Endothelial cell of umbilical vein (primary cell): ENCODE measurements at regions not wholly inside any gene's neighbourhood (a gene's known extent, or its start where the extent isn't known, plus 50 kb on each side); places are given as distances from the start of the nearest gene placed in this dataset.

Experiments used
- BruUV-seq: library from RNA; stranded (reverse); fragments of 400-500 nt; replicated peaks from 2 replicates; lab custom pipeline; 2021; lab: Mats Ljungman, UMichigan
- CTCF ChIA-PET: fragments of 300-600, 350-600 bp; sonication (Branson Sonifier 250); formaldehyde crosslinking; loops from one replicate; lab custom pipeline; 2021; ENCODE audit warnings: antibody characterized with exemption, inconsistent platforms; lab: Charles Lee
- POLR2A ChIA-PET: fragments of 300-600, 350-600 bp; sonication (Branson Sonifier 250); formaldehyde crosslinking; loops from one replicate; lab custom pipeline; 2021; ENCODE audit warnings: antibody characterized with exemption, inconsistent platforms; lab: Charles Lee
- DNase-seq: peaks from one replicate; pipeline ENCODE4 v3.0.0-alpha.2; 2011; ENCODE audit warnings: low read depth, low spot score
- FAIRE-seq: peaks from 2 replicates; lab custom pipeline; 2011; peaks lifted over from hg19 to GRCh38; lab: Jason Lieb, UNC
- H2AFZ ChIP-seq: 2 replicates; pipeline ENCODE4 v1.6.0; 2012; ENCODE audit warnings: low read depth, low read length, control low read depth, inconsistent platforms
- H3K27ac ChIP-seq: 2 replicates; pipeline ENCODE4 v1.5.1; 2011; ENCODE audit warnings: low read depth, mild to moderate bottlenecking, control low read depth, low read length, moderate library complexity; ENCODE audit not compliant: insufficient read depth
- H3K27me3 ChIP-seq, 2 experiments: 2 replicates each; pipeline versions ENCODE4 v1.6.0 to v1.6.1; 2011; ENCODE audit warnings: low read length in 2 of 2, mixed read lengths in 1 of 2; ENCODE audit not compliant: control insufficient read depth in 2 of 2, insufficient read depth in 2 of 2
- H3K36me3 ChIP-seq, 2 experiments: 2 replicates in 1 of 2; 3 replicates in 1 of 2; pipeline ENCODE4 v1.5.1; 2011; ENCODE audit warnings: low read length in 2 of 2, mild to moderate bottlenecking in 1 of 2, moderate library complexity in 1 of 2; ENCODE audit not compliant: control insufficient read depth in 2 of 2, insufficient read depth in 2 of 2; ENCODE audit errors: extremely low read depth in 1 of 2
- H3K4me1 ChIP-seq: 3 replicates; pipeline ENCODE4 v1.5.1; 2011; ENCODE audit warnings: mild to moderate bottlenecking, low read length; ENCODE audit not compliant: control insufficient read depth, insufficient read depth; ENCODE audit errors: extremely low read depth
- H3K4me2 ChIP-seq: 2 replicates; pipeline ENCODE4 v1.6.1; 2011; ENCODE audit warnings: low read length, control low read depth, mixed read lengths; ENCODE audit not compliant: insufficient read depth
- H3K4me3 ChIP-seq, 3 experiments: fragments of 200-600 bp in 1 of 3; sonication (generic), shearing (Covaris generic) in 1 of 3; replicated peaks in 1 of 3; 2 replicates each; pipeline ENCODE4 v1.5.1; 2011 to 2016; ENCODE audit warnings: control low read depth in 3 of 3, low read length in 3 of 3, mild to moderate bottlenecking in 2 of 3, inconsistent platforms in 1 of 3, low read depth in 1 of 3, moderate library complexity in 1 of 3; ENCODE audit not compliant: insufficient read depth in 1 of 3
- H3K79me2 ChIP-seq: 2 replicates; pipeline ENCODE4 v1.6.0; 2012; ENCODE audit warnings: low read length, inconsistent platforms; ENCODE audit not compliant: control insufficient read depth, insufficient read depth
- H3K9ac ChIP-seq: replicated peaks from 2 replicates; pipeline ENCODE3; 2011; ENCODE audit warnings: low read length, control low read depth; ENCODE audit not compliant: insufficient read depth; ENCODE audit errors: extremely low read depth
- H3K9me1 ChIP-seq: replicated peaks from 3 replicates; pipeline ENCODE4 v1.6.0; 2011; ENCODE audit warnings: mild to moderate bottlenecking, low read length; ENCODE audit not compliant: control insufficient read depth, insufficient read depth; ENCODE audit errors: extremely low read depth
- H3K9me3 ChIP-seq: replicated peaks from 2 replicates; pipeline ENCODE4 v1.5.1; 2012; ENCODE audit warnings: low read length, inconsistent platforms; ENCODE audit not compliant: control insufficient read depth, insufficient read depth
- H4K20me1 ChIP-seq: replicated peaks from 2 replicates; pipeline ENCODE3; 2011; ENCODE audit warnings: mild to moderate bottlenecking, low read length; ENCODE audit not compliant: control insufficient read depth, insufficient read depth; ENCODE audit errors: extremely low read depth
- FOS ChIP-seq: IDR thresholded peaks from 2 replicates; pipeline ENCODE4 v1.6.1; 2011; ENCODE audit warnings: mild to moderate bottlenecking, low read length, moderate library complexity, borderline replicate concordance; ENCODE audit not compliant: insufficient read depth
- POLR2AphosphoS5 ChIP-seq: IDR thresholded peaks from 2 replicates; pipeline ENCODE4 v1.6.1; 2012; ENCODE audit warnings: low read depth, mild to moderate bottlenecking, control low read depth, low read length, moderate library complexity; ENCODE audit not compliant: insufficient read depth
- dilution Hi-C: fragments of 300-500 bp; cut with MboI; formaldehyde crosslinking; loops from one replicate; pipeline ENCODE4 v1.15.0; 2019; ENCODE audit warnings: low sequenced_read_pairs; ENCODE audit not compliant: extremely low pct_ligation_motif_present
- intact Hi-C: fragments of 100-400 bp; cut with micrococcal nuclease; formaldehyde crosslinking; loops from one replicate; pipeline ENCODE4 v1.10.0; 2022
- TF ChIP-seq, protein P1 (sequence below), 2 donors: IDR thresholded peaks; 1 replicate in 1 of 2; 2 replicates in 1 of 2; pipeline ENCODE4 v1.5.1; 2011; ENCODE audit warnings: low read length in 2 of 2, mild to moderate bottlenecking in 2 of 2, moderate library complexity in 2 of 2, control low read depth in 1 of 2, inconsistent platforms in 1 of 2, low read depth in 1 of 2; ENCODE audit not compliant: insufficient read depth in 1 of 2; ENCODE audit errors: extremely low read depth in 1 of 2

GRCh38 chr6:48429021-48429420 lies 318.0 kb upstream of the PTCHD4 start:
- CTCF ChIA-PET = interaction anchor here (1.5 kb wide), 1 partner anchor 981 kb away, joined by 3 read pairs; no protein-coding TSS in a partner anchor
- no peak overlapping the region for H3K27ac ChIP-seq
- intact Hi-C loops = no loop called here

DNA sequence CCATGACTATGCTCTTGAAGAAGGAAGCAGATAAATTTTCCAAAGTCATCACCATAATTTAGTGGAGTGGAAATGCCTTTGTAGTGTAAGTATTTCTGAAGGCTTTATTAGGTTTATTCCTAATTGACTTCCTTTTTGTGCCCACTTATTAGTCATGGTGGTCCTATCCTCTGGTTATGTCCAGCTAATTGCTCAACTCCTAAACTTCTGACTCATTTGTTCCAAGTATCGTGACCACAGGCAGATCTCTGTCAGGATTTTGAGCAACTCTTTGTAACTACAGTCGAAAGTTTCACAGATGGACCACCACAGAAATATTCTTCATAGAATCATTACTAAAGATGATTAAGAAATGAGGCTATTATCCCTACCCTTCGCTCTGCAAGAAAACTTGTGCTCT lies 315.6 kb upstream of the PTCHD4 start:
- intact Hi-C loops (no loop called here), dilution Hi-C loops (no loop called here)
- FAIRE-seq (no peak), DNase-seq (peak; percentile 16)
- Histone ChIP-seq H2AFZ (peak overlapping the region; percentile 62), H3K4me3 (no peak overlapping the region), H3K9me3 (no peaks in the 10 kb centered on the region), H3K79me2 (no peaks in the 10 kb centered on the region), H3K36me3 (no peaks in the 10 kb centered on the region), H3K4me1 (peaks cover 24% of the 10 kb centered on the region), H3K4me2 (no peak overlapping the region), H3K27me3 (no peaks in the 10 kb centered on the region), H3K9ac (no peak overlapping the region), H3K27ac (no peak overlapping the region), H3K9me1 (no peaks in the 10 kb centered on the region), H4K20me1 (no peaks in the 10 kb centered on the region)
- BruUV-seq = no TSS peak
- TF ChIP-seq POLR2AphosphoS5 = no peak
- peak; percentile 43 for TF ChIP-seq FOS
- CTCF ChIA-PET = interaction anchor here (1.4 kb wide), 1 partner anchor 339 kb away, joined by 4 read pairs; no protein-coding TSS in a partner anchor
- POLR2A ChIA-PET = no interaction called here

More at GRCh38 chr6:48429021-48429420, 318.0 kb upstream of the PTCHD4 start:
- Histone ChIP-seq H3K79me2 (no peaks in the 10 kb centered on the region), H3K9ac (no peak overlapping the region), H3K4me3 (no peak overlapping the region), H4K20me1 (no peaks in the 10 kb centered on the region), H3K27me3 (no peaks in the 10 kb centered on the region), H3K4me2 (no peak overlapping the region), H3K4me1 (peaks cover 24% of the 10 kb centered on the region), H3K36me3 (no peaks in the 10 kb centered on the region), H3K9me1 (no peaks in the 10 kb centered on the region), H3K9me3 (no peaks in the 10 kb centered on the region), H2AFZ (no peak overlapping the region)
- BruUV-seq = no TSS peak
- TF ChIP-seq, protein P1, sequence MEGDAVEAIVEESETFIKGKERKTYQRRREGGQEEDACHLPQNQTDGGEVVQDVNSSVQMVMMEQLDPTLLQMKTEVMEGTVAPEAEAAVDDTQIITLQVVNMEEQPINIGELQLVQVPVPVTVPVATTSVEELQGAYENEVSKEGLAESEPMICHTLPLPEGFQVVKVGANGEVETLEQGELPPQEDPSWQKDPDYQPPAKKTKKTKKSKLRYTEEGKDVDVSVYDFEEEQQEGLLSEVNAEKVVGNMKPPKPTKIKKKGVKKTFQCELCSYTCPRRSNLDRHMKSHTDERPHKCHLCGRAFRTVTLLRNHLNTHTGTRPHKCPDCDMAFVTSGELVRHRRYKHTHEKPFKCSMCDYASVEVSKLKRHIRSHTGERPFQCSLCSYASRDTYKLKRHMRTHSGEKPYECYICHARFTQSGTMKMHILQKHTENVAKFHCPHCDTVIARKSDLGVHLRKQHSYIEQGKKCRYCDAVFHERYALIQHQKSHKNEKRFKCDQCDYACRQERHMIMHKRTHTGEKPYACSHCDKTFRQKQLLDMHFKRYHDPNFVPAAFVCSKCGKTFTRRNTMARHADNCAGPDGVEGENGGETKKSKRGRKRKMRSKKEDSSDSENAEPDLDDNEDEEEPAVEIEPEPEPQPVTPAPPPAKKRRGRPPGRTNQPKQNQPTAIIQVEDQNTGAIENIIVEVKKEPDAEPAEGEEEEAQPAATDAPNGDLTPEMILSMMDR (IDR thresholded peaks at IDR 0.05; ENCODE audit: extremely low read depth in 1 of 2, insufficient read depth in 1 of 2, low read depth in 1 of 2, low read length in 2 of 2) = no peak
- dilution Hi-C loops = no loop called here
- DNase-seq (no peak), FAIRE-seq (peak; percentile 48)
- POLR2A ChIA-PET = no interaction called here
